Cardiac fibroblast (primary cell): ENCODE measurements at regions not wholly inside any gene's neighbourhood (a gene's known extent, or its start where the extent isn't known, plus 50 kb on each side); places are given as distances from the start of the nearest gene placed in this dataset.

Experiments used
- DNase-seq, 2 donors: peaks; one replicate each; pipeline versions ENCODE4 v3.0.0 to v3.0.0-alpha.2; 2010; ENCODE audit warnings: low read depth in 2 of 2
- H3K4me3 ChIP-seq, 2 donors: replicated peaks in 1 of 2; 1 replicate in 1 of 2; 2 replicates in 1 of 2; pipeline ENCODE4 v1.5.1; 2011; ENCODE audit warnings: low read depth in 2 of 2, low read length in 2 of 2, mild to moderate bottlenecking in 2 of 2, moderate library complexity in 1 of 2
- CTCF ChIP-seq: IDR thresholded peaks from one replicate; pipeline ENCODE4 v1.5.1; 2011; ENCODE audit warnings: low read depth, mild to moderate bottlenecking, low read length, inconsistent platforms

- TF ChIP-seq CTCF, result no peak
- DNase-seq, result no peak
- no peak overlapping the region for H3K4me3 ChIP-seq
Observed at GRCh38 chr12:38139456-38139855, 177.1 kb upstream of the ALG10B start.

DNA sequence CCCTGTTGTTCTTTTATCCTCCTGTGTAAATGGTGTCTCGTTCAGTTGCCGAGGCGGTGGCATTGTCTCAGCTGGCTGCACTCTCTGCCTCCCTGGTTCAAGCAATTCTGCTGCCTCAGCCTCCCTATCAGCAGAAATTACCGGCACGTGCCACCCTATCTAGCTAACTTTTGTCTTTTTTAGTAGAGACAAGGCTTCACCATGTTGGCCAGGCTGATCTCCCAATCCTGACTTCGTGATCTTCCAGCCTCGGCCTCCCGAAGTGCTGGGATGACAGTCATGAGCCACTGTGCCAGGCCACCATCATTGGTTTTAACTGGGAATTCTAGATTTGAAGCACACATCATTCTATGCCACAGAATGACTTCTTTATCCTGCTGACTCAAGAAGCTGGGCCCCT, 175.3 kb upstream of the ALG10B start:
- no peak overlapping the region for H3K4me3 ChIP-seq
- no peak for TF ChIP-seq CTCF
- DNase-seq, result no peak

GRCh38 chr12:38141861-38142260, 174.7 kb upstream of the ALG10B start:
- no peak overlapping the region for H3K4me3 ChIP-seq
- no peak for DNase-seq
- TF ChIP-seq CTCF, result no peak

GRCh38 chr12:38142974-38143373, 173.6 kb upstream of the ALG10B start:
- no peak overlapping the region for H3K4me3 ChIP-seq
- DNase-seq, result no peak
- no peak for TF ChIP-seq CTCF

DNA sequence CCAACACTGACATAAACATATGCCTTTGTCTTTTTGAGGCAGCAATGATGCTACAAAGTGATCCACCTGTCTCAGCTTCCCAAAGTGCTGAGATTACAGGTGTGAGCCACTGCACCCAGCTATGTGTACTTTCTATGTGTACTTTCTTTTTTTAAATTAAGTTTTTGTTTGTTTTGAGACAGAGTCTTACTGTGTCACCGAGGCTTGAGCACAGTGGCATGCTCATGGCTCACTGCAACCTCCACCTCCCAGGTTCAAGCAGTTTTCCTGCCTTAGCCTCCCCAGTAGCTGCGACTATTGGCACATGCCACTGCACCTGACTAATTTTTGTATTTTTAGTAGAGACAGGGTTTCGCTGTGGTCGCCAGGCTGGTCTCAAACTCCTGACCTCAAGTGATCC, 172.5 kb upstream of the ALG10B start:
- no peak for TF ChIP-seq CTCF
- DNase-seq, result no peak
- no peak overlapping the region for H3K4me3 ChIP-seq

- TF ChIP-seq CTCF, result no peak
- no peak for DNase-seq
Observed at GRCh38 chr12:38144601-38145436, 171.8 kb upstream of the ALG10B start.

More at GRCh38 chr12:38144601-38145436, 171.8 kb upstream of the ALG10B start:
- H3K4me3 ChIP-seq, result no peak overlapping the region
